H9 (cell line): ENCODE measurements at regions not wholly inside any gene's neighbourhood (a gene's known extent, or its start where the extent isn't known, plus 50 kb on each side); places are given as distances from the start of the nearest gene placed in this dataset.
A peak's percentile ranks its signal among the peaks of the same experiment; 100 is the strongest.

Source experiments
- DNase-seq: peaks from one replicate; pipeline ENCODE4 v3.0.0-alpha.2; 2017
- H2AFZ ChIP-seq: one replicate; pipeline ENCODE4 v1.6.1; 2013; ENCODE audit warnings: mild to moderate bottlenecking, low read length, control low read depth, moderate library complexity
- H2AK5ac ChIP-seq: 2 replicates; pipeline ENCODE4 v1.6.1; 2013; ENCODE audit warnings: low read length, control low read depth, mixed read lengths; ENCODE audit not compliant: insufficient read length
- H2BK120ac ChIP-seq: one replicate; pipeline ENCODE4 v1.6.1; 2013; ENCODE audit warnings: low read depth, mild to moderate bottlenecking, low read length, control low read depth, inconsistent platforms; ENCODE audit not compliant: poor library complexity, severe bottlenecking
- H2BK12ac ChIP-seq: 2 replicates; pipeline ENCODE4 v1.6.1; 2013; ENCODE audit warnings: low read length, control low read depth, mixed read lengths, low read depth; ENCODE audit not compliant: insufficient read length
- H2BK15ac ChIP-seq: 2 replicates; pipeline ENCODE4 v1.6.1; 2013; ENCODE audit warnings: low read depth, low read length, control low read depth
- H2BK20ac ChIP-seq: one replicate; pipeline ENCODE4 v1.6.1; 2013; ENCODE audit warnings: low read depth, mild to moderate bottlenecking, low read length, control low read depth, inconsistent platforms; ENCODE audit not compliant: poor library complexity, severe bottlenecking
- H2BK5ac ChIP-seq: 2 replicates; pipeline ENCODE4 v1.6.1; 2013; ENCODE audit warnings: low read length, control low read depth, mixed read lengths; ENCODE audit not compliant: insufficient read length
- H3K14ac ChIP-seq: 2 replicates; pipeline ENCODE4 v1.6.1; 2013; ENCODE audit warnings: low read length, control low read depth; ENCODE audit not compliant: insufficient read depth
- H3K18ac ChIP-seq: 2 replicates; pipeline ENCODE4 v1.6.1; 2013; ENCODE audit warnings: low read depth, mild to moderate bottlenecking, mixed read lengths, low read length, control low read depth; ENCODE audit not compliant: insufficient read length
- H3K23ac ChIP-seq: 2 replicates; pipeline ENCODE4 v1.6.1; 2013; ENCODE audit warnings: low read length, control low read depth, mixed read lengths, low read depth; ENCODE audit not compliant: insufficient read length
- H3K23me2 ChIP-seq: 2 replicates; pipeline ENCODE4 v1.6.1; 2013; ENCODE audit warnings: low read depth, mild to moderate bottlenecking, mixed read lengths, low read length, control low read depth; ENCODE audit not compliant: insufficient read length, poor library complexity, severe bottlenecking
- H3K27ac ChIP-seq: 2 replicates; pipeline ENCODE4 v1.5.1; 2013; ENCODE audit warnings: low read length, control low read depth, mixed read lengths, low read depth; ENCODE audit not compliant: insufficient read length
- H3K27me3 ChIP-seq: 2 replicates; pipeline ENCODE4 v1.6.1; 2013; ENCODE audit warnings: low read length, control low read depth, inconsistent platforms; ENCODE audit not compliant: insufficient read depth
- H3K4ac ChIP-seq: 2 replicates; pipeline ENCODE4 v1.6.1; 2013; ENCODE audit warnings: low read depth, mild to moderate bottlenecking, control low read depth, inconsistent platforms, low read length, moderate library complexity
- H3K4me1 ChIP-seq: 2 replicates; pipeline ENCODE4 v1.6.1; 2013; ENCODE audit warnings: low read length, control low read depth, inconsistent platforms; ENCODE audit not compliant: insufficient read depth
- H3K4me2 ChIP-seq: 2 replicates; pipeline ENCODE4 v1.6.1; 2013; ENCODE audit warnings: low read length, control low read depth, mixed read lengths; ENCODE audit not compliant: insufficient read length, insufficient read depth
- H3K56ac ChIP-seq: 2 replicates; pipeline ENCODE4 v1.6.1; 2013; ENCODE audit warnings: low read depth, mild to moderate bottlenecking, mixed read lengths, low read length, control low read depth; ENCODE audit not compliant: insufficient read length
- H3K79me1 ChIP-seq: 2 replicates; pipeline ENCODE4 v1.6.1; 2013; ENCODE audit warnings: low read depth, mild to moderate bottlenecking, moderate library complexity, low read length, control low read depth, inconsistent platforms; ENCODE audit not compliant: insufficient read depth, poor library complexity, severe bottlenecking
- H3K79me2 ChIP-seq: 2 replicates; pipeline ENCODE4 v1.6.1; 2013; ENCODE audit warnings: low read length, control low read depth, inconsistent platforms; ENCODE audit not compliant: insufficient read depth
- H3K9ac ChIP-seq: 2 replicates; pipeline ENCODE4 v1.6.1; 2013; ENCODE audit warnings: low read length, control low read depth, mixed read lengths; ENCODE audit not compliant: insufficient read length; ENCODE audit errors: extremely low read depth
- H3K9me3 ChIP-seq: one replicate; pipeline ENCODE4 v1.6.1; 2013; ENCODE audit warnings: low read depth, low read length, inconsistent platforms; ENCODE audit not compliant: control insufficient read depth
- H3T11ph ChIP-seq: one replicate; pipeline ENCODE4 v1.6.1; 2013; ENCODE audit warnings: mild to moderate bottlenecking, low read length, control low read depth, inconsistent platforms
- H4K20me1 ChIP-seq: one replicate; pipeline ENCODE4 v1.6.1; 2013; ENCODE audit not compliant: control insufficient read depth, insufficient read length, insufficient read depth
- H4K5ac ChIP-seq: 2 replicates; pipeline ENCODE4 v1.6.1; 2013; ENCODE audit warnings: low read depth, mild to moderate bottlenecking, mixed read lengths, low read length, control low read depth; ENCODE audit not compliant: insufficient read length
- H4K8ac ChIP-seq: replicated peaks from 2 replicates; pipeline ENCODE4 v1.6.1; 2013; ENCODE audit warnings: low read length, control low read depth, mixed read lengths, low read depth; ENCODE audit not compliant: insufficient read length
- H4K91ac ChIP-seq: 2 replicates; pipeline ENCODE4 v1.6.1; 2013; ENCODE audit warnings: low read depth, mild to moderate bottlenecking, moderate library complexity, mixed read lengths, low read length, control low read depth; ENCODE audit not compliant: insufficient read length
- H3K27ac Mint-ChIP-seq, 3 experiments: 2 replicates in 2 of 3; 3 replicates in 1 of 3; pipeline ENCODE4 v1.8.0; 2020 to 2021; ENCODE audit warnings: mixed read lengths in 3 of 3, mild to moderate bottlenecking in 1 of 3, moderate library complexity in 1 of 3
- H3K27me3 Mint-ChIP-seq: 2 replicates; pipeline ENCODE4 v1.8.0; 2021; ENCODE audit warnings: low read depth, mild to moderate bottlenecking, moderate library complexity, mixed read lengths
- H3K36me3 Mint-ChIP-seq, 3 experiments: 2 replicates in 2 of 3; 3 replicates in 1 of 3; pipeline ENCODE4 v1.8.0; 2020 to 2021; ENCODE audit warnings: low read depth in 3 of 3, mixed read lengths in 3 of 3; ENCODE audit not compliant: insufficient read depth in 1 of 3
- H3K4me1 Mint-ChIP-seq, 2 experiments: 2 replicates each; pipeline ENCODE4 v1.8.0; 2020; ENCODE audit warnings: mixed read lengths in 2 of 2
- H3K4me3 Mint-ChIP-seq, 2 experiments: 2 replicates in 1 of 2; 3 replicates in 1 of 2; pipeline ENCODE4 v1.8.0; 2020 to 2021; ENCODE audit warnings: mild to moderate bottlenecking in 2 of 2, mixed read lengths in 2 of 2, moderate library complexity in 1 of 2
- H3K9me3 Mint-ChIP-seq, 2 experiments: 2 replicates in 1 of 2; 3 replicates in 1 of 2; pipeline ENCODE4 v1.8.0; 2020; ENCODE audit warnings: mild to moderate bottlenecking in 2 of 2, mixed read lengths in 2 of 2, moderate library complexity in 1 of 2
- WGBS: extraction: QIAGEN DNeasy Blood & Tissue Kit; methylation state at CpG from one replicate; pipeline ENCODE4 v1.1.7; 2013; ENCODE audit warnings: missing lambda C conversion rate, low lambda C conversion rate, mixed read lengths; ENCODE audit not compliant: insufficient read length; ENCODE audit errors: extremely low coverage; 5-methylcytosine and 5-hydroxymethylcytosine counted together
- TF ChIP-seq, protein P1 (sequence below): fragments of 200-600 bp; sonication (generic); conservative IDR thresholded peaks from 3 replicates; pipeline ENCODE4 v1.8.0; 2021; ENCODE audit warnings: antibody characterized with exemption, mild to moderate bottlenecking

DNA sequence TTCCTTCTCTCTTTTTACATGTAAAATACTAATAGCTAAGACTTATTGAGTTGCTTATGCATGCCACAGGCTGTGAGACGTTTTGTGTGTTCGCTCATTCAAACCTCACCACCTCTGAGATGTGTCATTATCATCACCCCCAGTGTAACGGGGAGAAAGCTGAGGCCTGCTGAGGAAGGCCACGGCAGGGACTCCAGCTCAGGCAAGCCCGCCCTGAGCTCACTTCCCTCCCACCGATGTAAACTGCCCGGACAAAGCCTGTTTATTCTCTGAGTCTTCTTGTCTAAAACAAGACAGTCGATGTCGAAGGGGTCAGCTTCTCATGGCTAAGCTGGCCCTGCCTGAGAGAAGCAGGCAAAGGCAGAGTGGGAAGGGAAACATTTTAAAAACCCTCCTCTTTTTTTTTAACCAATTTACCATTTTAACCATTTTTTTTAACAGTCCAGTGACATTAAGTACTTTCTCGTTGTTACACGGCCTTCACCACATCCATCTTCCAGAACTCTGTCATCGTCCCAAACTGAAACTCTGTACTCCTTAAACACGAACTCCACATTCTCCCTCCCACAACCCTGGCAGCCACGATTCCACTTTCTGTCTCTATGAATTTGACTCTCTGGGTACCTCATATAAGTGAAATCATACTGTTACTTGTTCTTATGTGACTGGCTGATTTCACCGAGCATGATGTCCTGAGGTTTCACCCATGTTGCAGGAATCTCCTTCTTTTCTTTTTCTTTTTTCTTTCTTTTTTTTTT, 204.8 kb upstream of the GALNT2 start:
- Mint-ChIP-seq H3K27ac (peak overlapping the region in 2 of 3 experiments; percentile 35 to 90; a peak in 4 of 7 replicates), H3K36me3 (no peaks in the 10 kb centered on the region), H3K9me3 (no peaks in the 10 kb centered on the region), H3K27me3 (peaks cover 3% of the 10 kb centered on the region; the same call in 1 of the 2 replicates), H3K4me3 (no peak overlapping the region), H3K4me1 (peaks cover 26 to 30% of the 10 kb centered on the region in 2 experiments)
- H3K4ac ChIP-seq = no peak overlapping the region
- no peak overlapping the region for H3K4me2 ChIP-seq
- H3K27ac ChIP-seq = no peak overlapping the region
- TF ChIP-seq, protein P1, sequence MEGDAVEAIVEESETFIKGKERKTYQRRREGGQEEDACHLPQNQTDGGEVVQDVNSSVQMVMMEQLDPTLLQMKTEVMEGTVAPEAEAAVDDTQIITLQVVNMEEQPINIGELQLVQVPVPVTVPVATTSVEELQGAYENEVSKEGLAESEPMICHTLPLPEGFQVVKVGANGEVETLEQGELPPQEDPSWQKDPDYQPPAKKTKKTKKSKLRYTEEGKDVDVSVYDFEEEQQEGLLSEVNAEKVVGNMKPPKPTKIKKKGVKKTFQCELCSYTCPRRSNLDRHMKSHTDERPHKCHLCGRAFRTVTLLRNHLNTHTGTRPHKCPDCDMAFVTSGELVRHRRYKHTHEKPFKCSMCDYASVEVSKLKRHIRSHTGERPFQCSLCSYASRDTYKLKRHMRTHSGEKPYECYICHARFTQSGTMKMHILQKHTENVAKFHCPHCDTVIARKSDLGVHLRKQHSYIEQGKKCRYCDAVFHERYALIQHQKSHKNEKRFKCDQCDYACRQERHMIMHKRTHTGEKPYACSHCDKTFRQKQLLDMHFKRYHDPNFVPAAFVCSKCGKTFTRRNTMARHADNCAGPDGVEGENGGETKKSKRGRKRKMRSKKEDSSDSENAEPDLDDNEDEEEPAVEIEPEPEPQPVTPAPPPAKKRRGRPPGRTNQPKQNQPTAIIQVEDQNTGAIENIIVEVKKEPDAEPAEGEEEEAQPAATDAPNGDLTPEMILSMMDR = no peak
- no peaks in the 10 kb centered on the region for H3K23me2 ChIP-seq
- H2BK5ac ChIP-seq = no peak overlapping the region
- H4K8ac ChIP-seq = no peak overlapping the region
- H4K20me1 ChIP-seq = no peaks in the 10 kb centered on the region
- DNase-seq = no peak
- H3K4me1 ChIP-seq = peaks cover 6% of the 10 kb centered on the region; the same call in 1 of the 2 replicates
- no peak overlapping the region for H4K91ac ChIP-seq
- H3K79me2 ChIP-seq = no peaks in the 10 kb centered on the region
- no peak overlapping the region for H2AFZ ChIP-seq
- H3K9me3 ChIP-seq = no peaks in the 10 kb centered on the region
- no peak overlapping the region for H2BK120ac ChIP-seq
- H3T11ph ChIP-seq = no peak overlapping the region
- no peak overlapping the region for H3K23ac ChIP-seq
- H3K27me3 ChIP-seq = no peaks in the 10 kb centered on the region
- H2BK20ac ChIP-seq = no peak overlapping the region
- no peak overlapping the region for H2BK12ac ChIP-seq
- H3K18ac ChIP-seq = no peak overlapping the region
- H2BK15ac ChIP-seq = no peak overlapping the region
- H4K5ac ChIP-seq = no peak overlapping the region
- no CpG with 5 or more reads among the region's 15 CpGs for WGBS
- no peak overlapping the region for H2AK5ac ChIP-seq
- H3K9ac ChIP-seq = no peak overlapping the region
- H3K56ac ChIP-seq = no peak overlapping the region
- no peaks in the 10 kb centered on the region for H3K79me1 ChIP-seq
- no peak overlapping the region for H3K14ac ChIP-seq
